SK-N-SH (cell line): ENCODE measurements at regions not wholly inside any gene's neighbourhood (a gene's known extent, or its start where the extent isn't known, plus 50 kb on each side); places are given as distances from the start of the nearest gene placed in this dataset.

Experiments used
- EP300 ChIP-seq, 2 experiments: IDR thresholded peaks; 2 replicates each; pipeline versions ENCODE4 v1.4.0 to v1.6.1; 2012; ENCODE audit warnings: borderline replicate concordance in 1 of 2, low read depth in 1 of 2, low read length in 1 of 2
- MAX ChIP-seq: IDR thresholded peaks from 2 replicates; pipeline ENCODE4 v1.4.0; 2012; ENCODE audit warnings: low read depth
- MEF2A ChIP-seq: IDR thresholded peaks from 2 replicates; pipeline ENCODE4 v1.4.0; 2012; ENCODE audit warnings: low read depth, borderline replicate concordance
- RCOR1 ChIP-seq: fragments of 150-350 bp; IDR thresholded peaks from 2 replicates; pipeline ENCODE4 v1.6.1; 2017; ENCODE audit warnings: antibody characterized with exemption, low read length
- YY1 ChIP-seq: IDR thresholded peaks from 2 replicates; pipeline ENCODE4 v1.4.0; 2012; ENCODE audit warnings: low read depth, mild to moderate bottlenecking
- TF ChIP-seq, protein P1 (sequence below): fragments of 200-600 bp; sonication (generic); IDR thresholded peaks from 2 replicates; pipeline ENCODE4 v1.6.1; 2017; ENCODE audit warnings: antibody characterized with exemption, mild to moderate bottlenecking, moderate library complexity
- TF ChIP-seq, protein P2 (sequence below): IDR thresholded peaks from 2 replicates; pipeline ENCODE4 v1.4.0; 2012; ENCODE audit warnings: low read depth, borderline replicate concordance

DNA sequence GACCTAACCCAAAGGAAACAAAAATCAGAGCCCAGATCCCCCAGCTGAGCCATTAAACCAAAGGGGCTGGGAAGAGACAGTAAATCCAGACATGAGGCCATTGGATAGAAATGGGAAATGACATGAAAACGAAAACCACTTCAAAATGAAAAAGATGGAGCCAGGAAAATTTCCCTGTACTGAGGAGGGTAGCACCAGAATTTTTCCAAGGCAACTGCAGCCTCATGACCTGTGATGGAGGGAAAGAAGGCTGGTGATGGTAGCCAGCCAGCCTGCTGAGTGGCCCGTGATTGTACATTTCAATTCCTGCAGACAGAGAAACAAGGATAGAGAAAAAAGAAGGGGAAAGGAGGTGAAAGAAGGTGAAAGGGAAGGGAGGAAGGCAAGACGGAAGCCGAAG lies 268.4 kb upstream of the PLET1 start:
- TF ChIP-seq, protein P1, sequence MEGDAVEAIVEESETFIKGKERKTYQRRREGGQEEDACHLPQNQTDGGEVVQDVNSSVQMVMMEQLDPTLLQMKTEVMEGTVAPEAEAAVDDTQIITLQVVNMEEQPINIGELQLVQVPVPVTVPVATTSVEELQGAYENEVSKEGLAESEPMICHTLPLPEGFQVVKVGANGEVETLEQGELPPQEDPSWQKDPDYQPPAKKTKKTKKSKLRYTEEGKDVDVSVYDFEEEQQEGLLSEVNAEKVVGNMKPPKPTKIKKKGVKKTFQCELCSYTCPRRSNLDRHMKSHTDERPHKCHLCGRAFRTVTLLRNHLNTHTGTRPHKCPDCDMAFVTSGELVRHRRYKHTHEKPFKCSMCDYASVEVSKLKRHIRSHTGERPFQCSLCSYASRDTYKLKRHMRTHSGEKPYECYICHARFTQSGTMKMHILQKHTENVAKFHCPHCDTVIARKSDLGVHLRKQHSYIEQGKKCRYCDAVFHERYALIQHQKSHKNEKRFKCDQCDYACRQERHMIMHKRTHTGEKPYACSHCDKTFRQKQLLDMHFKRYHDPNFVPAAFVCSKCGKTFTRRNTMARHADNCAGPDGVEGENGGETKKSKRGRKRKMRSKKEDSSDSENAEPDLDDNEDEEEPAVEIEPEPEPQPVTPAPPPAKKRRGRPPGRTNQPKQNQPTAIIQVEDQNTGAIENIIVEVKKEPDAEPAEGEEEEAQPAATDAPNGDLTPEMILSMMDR = no peak
- TF ChIP-seq RCOR1 (no peak), YY1 (no peak), MAX (no peak), EP300 (IDR thresholded peaks at IDR 0.05; ENCODE audit: borderline replicate concordance in 1 of 2, low read depth in 1 of 2, low read length in 1 of 2) (no peak), MEF2A (no peak)
- TF ChIP-seq, protein P2, sequence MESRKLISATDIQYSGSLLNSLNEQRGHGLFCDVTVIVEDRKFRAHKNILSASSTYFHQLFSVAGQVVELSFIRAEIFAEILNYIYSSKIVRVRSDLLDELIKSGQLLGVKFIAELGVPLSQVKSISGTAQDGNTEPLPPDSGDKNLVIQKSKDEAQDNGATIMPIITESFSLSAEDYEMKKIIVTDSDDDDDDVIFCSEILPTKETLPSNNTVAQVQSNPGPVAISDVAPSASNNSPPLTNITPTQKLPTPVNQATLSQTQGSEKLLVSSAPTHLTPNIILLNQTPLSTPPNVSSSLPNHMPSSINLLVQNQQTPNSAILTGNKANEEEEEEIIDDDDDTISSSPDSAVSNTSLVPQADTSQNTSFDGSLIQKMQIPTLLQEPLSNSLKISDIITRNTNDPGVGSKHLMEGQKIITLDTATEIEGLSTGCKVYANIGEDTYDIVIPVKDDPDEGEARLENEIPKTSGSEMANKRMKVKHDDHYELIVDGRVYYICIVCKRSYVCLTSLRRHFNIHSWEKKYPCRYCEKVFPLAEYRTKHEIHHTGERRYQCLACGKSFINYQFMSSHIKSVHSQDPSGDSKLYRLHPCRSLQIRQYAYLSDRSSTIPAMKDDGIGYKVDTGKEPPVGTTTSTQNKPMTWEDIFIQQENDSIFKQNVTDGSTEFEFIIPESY = no peak
